HL-60/S4 treated with phorbol 12-myristate 13-acetate at 8.2 ng/mL for 4 days and 3 days (cell line): ENCODE measurements at regions not wholly inside any gene's neighbourhood (a gene's known extent, or its start where the extent isn't known, plus 50 kb on each side); places are given as distances from the start of the nearest gene placed in this dataset.
"Not testable (repeated sequence)": the region's sequence is repeated elsewhere in the genome, so short reads cannot be mapped to it uniquely, and the experiment has no call there.

Experiments used
- in situ Hi-C: fragments of 300-500 bp; cut with MboI; formaldehyde crosslinking; loops from 2 replicates; pipeline ENCODE4 v1.15.0; 2022; ENCODE audit warnings: low sequenced_read_pairs

DNA sequence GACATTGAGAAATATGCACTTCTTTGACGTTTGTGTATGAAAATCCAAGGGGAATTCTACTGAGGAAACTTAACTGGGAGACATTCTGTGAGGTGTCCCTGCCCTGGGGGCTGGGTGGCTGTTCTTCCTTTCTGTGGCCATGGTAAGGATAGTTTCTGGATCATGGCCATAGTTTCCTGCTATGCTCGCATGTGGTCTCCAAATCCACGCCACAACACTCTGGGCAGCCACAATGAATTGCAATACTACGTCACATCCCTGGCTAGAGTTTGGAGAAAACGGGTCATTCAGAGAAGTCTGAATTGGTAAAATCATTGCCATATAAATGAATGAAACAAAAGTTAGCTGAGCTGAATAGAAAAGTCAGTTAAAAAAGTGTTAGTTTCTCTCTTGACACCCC lies 230.6 kb downstream of the UTRN start:
- in situ Hi-C loops, result no loop called here

DNA sequence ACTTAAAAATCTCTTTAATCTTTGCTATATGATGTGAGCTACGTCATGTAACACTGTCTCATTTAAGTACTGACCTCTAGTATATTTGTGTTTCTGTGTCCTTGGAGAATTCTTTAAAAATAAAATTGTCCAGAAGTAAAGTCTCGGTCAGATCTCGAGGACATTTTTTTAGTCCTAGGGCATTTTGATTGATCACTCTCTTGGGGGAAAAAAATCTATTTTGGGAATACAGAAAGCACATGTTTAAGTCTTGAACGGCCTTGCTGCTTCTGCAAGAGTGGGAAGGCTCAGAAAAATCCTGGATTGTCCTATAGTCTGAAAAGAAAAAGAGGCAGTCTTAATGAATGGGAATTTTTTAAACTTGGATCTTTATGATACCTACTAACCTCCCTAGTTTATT lies 234.3 kb downstream of the UTRN start:
- in situ Hi-C loops, result no loop called here

DNA sequence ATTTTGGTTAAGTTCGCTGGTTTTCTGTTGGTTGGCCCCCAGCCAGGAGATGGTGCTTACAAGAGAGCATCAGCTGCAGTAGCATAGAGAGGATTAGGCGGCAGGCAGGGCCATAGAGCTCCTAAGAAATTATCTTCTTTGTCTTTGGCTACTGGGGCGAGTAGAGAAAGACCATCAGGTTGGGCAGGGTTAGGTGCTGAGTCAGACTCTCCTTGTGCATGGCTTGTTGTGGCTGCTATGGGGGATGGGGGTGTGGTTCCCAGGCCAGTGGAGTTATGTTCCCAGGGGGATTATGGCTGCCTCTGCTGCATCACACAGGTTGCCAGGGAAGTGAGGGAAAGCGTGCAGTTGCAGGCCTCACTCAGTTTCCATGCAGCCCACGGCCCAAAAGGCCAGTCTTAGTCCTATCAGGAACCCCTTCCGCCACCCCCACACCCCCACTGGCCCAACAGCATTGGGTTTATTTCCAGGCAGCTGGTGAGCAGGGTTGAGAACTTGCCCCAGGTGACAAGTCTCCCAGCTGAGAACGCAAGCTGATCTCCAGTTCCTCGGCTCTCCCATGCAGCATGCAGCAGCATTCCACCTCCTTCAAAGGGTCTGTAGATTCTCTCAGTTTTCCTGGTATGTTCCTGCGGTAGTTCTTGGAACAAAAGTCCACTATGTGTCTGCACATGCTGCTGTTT lies 243.7 kb downstream of the UTRN start:
- in situ Hi-C loops, result no loop called here

DNA sequence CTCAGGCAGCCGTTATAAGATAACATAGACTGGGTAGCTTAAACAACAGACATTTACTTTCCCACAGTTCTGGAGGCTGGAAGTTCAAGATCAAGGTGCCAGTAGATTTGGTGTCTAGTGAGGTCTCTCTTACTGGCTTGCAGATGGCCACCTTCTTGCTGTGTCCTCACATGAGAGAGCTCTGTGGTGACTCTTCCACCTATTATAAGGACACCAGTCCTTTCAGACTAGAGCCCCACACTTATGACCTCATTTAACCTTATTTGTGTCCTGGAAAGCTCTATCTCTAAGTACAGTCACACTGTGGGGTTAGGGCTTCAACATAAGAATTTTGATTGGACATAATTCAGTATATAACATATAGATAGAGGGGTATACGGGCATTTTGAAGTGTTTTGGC lies 245.0 kb downstream of the UTRN start:
- in situ Hi-C loops, result no loop called here

DNA sequence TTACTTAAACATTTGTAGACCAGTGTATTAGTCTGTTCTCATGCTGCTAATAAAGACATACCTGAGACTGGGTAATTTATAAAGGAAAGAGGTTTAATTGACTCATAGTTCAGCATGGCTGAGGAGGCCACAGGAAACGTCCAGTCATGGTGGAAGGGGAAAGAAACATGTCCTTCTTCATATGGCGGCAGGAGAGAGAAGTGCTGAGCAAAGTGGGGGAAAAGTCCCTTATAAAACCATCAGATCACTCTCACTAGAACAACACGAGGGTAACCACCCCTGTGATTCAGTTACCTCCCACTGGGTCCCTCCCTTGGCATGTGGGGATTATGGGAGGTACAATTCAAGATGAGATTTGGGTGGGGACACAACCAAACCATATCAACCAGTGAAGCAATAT lies 247.1 kb downstream of the UTRN start:
- in situ Hi-C loops, result not testable (repeated sequence)

DNA sequence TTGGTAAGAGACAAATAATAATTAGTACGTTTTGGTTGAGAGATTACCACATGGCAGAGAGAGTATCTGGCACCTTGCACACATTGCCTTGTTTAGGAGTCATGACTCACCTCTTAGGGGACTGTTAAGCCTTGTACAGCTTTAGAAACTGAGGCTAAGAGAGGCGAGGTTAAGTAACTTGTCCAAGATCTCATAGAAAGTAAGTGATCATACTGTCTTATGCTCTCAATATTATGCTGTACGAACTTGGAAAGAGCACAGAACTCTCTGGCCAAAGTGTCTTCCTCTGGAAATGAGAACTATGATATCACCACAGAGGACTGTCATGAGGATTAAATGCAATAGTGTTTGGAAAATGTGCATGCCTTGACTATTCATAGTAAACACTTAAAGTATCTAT lies 249.0 kb downstream of the UTRN start:
- in situ Hi-C loops, result no loop called here

DNA sequence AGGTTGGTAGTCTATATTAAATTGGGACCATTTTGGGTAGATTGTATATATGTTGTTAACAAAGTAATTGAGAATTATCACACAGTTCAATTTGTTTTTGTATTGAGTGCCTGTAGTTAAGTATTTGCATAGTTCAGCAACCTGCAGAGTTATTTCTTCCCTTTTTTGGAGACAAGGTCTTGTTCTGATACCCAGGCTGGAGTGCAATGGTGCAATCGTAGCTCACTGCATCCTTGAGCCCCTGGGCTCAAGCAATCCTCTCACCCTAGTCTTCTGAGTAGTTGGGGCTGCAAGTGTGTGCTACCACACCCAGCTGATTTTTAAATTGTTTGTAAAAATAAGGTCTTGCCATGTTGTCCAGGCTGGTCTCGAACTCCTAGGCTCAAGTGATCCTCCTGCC lies 250.5 kb downstream of the UTRN start:
- in situ Hi-C loops, result no loop called here

DNA sequence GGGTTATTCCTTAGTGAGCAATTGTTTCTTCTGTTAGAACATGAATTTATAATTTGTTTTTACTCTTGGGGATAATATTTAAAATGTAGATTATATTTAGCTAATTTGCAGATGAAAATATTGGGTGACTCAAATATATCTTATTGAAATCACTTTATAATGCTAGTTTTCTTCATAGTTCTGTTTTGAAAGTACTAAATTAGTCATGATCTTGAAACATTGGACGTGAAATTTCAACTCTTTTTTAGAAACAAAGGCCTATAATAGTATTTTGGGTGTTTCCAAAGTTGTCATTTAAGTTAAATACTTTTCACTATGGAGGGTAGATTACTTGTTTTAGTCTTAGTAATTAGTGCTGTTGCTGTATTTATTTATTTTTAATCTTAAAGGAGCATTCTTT lies 250.9 kb downstream of the UTRN start:
- in situ Hi-C loops, result no loop called here

DNA sequence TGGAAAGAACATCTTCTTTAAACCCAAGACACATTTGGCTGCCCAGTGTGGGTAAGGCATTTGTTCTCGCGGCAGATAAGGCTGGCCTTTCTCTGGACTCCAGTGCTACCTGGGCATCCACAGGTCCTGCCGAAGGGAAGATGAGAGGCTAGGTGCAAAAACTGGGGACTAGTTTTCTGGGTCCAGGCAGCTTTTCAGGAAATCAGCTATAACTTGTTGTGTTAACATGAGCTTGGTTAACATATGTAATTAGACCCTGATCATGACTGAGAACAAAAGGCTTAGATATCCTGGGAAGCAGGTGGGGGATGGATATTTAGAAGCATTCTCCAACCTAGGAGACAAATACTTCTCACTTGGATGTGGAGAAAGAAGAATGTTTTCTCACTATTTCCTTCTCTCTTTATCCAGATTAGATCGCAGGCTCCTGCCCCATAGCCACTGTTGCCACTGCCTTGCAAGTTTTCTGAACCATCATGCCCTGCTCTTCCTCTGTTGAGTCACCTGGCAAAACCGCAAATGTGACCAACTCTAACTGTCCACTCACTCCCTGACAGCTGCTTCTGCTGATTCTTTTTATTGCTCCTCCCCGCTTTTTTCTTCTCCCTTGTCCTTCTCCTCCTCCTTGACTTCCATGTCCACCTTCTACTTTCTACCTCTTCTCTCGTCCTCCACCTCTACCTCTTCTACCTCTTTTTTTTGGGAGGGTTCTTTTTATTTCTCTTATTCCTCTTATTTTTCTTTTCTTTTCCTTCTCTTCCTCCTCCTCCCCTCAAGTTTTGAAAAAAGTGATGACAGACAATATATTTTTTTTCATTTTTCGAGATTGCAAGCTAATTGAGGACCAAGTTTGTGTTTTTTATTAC lies 258.1 kb downstream of the UTRN start:
- in situ Hi-C loops, result no loop called here

DNA sequence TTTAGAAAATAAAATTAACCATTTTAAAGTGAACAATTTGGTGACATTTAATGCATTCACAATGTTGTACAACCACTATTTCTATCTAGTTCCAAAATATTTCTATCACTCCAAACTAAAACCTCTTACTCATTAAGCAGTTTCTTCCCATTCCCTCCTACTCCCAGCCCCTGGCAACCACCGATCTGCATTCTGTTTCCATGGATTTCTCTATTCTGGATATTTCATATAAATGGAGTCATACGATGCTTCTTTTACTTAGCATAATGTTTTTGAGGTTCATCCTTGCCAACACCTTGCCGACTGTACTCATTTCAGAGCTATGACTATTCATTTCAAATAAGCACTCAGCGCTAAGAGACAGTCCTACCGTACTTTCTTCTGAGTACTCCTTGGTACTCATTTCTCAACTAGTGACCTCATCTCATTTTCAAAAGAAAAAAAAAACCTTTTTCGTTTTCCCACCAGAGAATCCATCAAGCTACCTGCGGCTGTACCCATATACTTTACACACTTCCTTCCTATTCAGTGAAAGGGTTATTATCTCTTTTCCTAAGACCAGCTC lies 259.2 kb downstream of the UTRN start:
- in situ Hi-C loops, result no loop called here

DNA sequence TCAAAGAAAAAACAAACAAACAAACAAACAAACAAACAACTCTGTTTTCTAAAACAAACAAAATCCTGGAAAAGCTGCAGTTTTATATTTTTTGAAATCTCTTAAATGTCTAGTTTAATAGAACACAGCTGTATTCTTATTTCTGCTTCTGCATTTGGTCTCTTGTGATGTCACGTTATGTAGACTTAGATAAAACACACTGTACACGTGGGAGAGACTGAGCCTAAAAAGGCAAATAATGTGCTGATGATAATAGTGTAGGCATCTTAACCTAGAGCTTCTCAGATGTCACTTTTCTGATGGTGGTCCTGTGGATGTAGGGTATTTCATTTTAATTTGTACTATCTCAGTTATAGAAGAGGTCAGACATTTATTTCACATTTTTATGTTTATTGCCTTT lies 261.7 kb downstream of the UTRN start:
- in situ Hi-C loops, result no loop called here

DNA sequence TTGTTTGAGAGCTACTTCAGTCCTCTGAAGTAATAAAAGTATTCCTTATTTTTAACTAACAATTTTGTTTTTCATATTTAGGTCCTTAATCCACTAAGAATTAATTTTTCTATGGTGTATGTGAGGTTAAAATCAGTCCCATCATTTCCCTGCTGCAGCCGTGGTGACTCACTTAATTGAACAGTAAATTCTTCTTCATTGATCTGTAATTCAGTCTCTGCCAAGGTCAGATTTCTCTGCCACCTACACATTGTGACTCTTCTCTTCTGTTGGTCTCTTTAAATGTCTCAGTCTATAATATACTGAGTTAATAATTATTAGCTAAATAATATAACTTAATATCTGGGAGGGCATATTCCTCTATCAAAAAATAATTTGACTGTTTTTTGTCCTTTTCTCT lies 262.3 kb downstream of the UTRN start:
- in situ Hi-C loops, result no loop called here

DNA sequence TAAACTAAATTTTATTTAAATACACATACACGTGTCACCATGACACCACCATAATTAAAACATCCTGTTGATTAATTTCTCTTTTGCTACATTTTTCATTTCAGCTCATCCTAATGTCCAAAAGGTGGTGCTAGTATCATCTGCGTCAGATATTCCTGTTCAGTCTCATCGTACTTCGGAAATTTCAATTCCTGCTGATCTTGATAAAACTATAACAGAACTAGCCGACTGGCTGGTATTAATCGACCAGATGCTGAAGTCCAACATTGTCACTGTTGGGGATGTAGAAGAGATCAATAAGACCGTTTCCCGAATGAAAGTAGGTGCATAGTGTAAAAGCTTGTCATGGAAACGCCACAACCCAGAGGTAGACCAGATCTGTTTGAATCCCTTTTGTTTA lies 263.4 kb downstream of the UTRN start:
- in situ Hi-C loops, result no loop called here

DNA sequence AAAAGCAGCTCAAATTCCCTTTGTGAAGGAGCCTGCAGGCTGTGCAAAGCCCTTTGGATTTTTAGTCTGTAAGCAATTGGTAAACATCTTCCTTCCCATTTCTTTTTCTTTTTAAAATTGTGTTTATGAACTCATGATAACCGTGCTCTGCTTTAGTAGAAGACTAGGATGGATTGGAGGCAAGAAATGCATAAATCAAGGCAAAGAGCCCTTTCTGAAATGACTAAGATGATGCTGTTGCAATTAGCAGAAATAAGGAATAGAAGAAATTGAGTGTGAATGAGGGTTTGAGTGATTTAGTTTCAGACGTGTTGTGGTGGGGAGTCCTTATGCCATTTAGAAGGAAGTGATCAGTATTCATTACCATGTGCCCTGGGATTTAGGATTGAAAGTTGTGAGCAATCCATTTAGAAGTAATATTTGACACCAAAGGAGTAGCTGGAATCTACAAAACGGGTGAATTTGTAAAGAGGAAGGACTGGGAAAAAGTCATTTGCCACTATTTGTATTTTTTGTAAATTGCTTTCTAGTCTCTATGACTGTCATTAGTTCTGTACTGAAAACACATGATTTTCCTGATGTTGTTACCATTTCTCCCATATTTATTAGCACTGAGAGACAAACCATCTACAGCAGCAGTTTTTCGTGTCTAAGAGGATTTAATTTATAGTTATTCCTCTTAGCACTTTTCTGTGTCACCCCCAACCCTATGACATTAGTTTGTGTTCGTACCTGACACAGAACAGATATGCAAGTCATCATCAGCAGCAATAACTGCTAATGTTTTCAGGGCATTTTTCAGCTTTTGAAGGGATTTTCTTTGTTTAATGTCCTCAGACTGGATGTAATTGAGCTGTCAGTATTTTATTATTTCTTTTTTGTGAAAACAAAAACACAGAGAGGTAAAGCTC lies 265.0 kb downstream of the UTRN start:
- in situ Hi-C loops, result no loop called here

DNA sequence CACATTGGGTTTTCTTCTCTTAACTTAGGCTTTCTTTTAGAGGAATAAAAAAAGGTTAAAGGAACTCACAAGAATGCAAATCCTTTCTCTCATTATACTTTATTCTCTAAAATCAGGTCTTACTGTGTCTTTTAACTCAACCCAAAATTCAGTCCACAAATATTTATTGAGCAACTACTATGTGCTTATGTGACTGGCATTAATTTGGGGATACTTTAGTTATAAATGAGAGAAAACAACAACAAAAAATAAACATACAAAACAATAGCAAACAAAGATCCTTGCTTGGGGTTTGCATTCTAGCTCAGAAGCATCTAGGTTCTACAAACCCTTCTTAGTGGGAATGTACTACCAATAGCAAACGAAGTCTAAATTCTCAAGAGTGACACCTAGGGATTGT lies 266.2 kb downstream of the UTRN start:
- in situ Hi-C loops, result no loop called here

DNA sequence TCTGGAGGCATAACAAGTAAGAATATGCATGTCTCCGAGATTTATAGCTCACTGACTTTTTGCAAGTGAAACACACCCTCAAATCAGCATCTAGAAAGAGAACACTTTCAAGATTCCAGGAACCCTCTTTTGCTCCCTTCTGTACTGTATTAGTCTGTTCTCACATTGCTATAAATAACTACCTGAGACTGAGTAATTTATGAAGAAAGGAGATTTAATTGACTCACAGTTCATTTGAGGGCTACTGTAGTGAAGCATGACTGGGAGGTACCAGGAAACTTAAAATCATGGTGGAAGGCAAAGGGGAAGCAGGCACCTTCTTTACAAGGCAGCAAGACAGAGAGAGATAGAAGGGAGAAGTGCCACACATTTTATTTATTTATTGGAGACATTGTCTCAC lies 269.9 kb downstream of the UTRN start:
- in situ Hi-C loops, result no loop called here

DNA sequence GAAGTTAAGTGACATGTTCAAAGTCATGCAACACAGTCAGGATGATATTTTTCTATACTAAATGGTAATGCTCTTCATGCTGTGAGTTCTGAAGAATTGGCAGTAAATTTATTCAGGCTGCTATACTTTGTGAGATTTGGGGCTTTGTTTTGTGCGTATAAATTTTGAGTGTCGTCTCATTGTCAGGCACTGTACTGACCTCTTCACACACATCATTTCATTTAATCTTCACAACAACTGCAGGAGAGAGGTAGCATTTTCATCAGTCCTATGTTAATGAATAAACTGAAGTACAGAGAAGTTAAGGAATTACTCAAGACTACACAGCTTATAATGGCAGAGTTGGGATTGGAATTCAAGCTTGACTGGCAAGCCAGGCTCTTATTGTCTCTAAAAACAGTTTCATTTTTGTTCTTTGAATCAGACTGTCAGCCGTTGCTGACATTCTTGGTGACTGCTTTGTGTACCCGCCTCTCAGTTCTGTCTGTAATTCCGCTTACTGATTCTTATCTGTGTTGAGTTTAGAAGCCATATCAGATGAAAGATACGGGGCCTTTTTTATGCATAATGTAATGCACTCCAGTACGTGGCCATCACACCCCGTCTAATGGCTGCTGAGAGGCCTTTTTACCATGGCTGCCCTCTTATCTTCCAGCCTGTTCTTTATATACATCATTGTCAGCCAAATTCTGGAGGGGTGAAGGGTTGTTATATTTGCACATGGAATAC lies 274.9 kb downstream of the UTRN start:
- in situ Hi-C loops, result no loop called here

DNA sequence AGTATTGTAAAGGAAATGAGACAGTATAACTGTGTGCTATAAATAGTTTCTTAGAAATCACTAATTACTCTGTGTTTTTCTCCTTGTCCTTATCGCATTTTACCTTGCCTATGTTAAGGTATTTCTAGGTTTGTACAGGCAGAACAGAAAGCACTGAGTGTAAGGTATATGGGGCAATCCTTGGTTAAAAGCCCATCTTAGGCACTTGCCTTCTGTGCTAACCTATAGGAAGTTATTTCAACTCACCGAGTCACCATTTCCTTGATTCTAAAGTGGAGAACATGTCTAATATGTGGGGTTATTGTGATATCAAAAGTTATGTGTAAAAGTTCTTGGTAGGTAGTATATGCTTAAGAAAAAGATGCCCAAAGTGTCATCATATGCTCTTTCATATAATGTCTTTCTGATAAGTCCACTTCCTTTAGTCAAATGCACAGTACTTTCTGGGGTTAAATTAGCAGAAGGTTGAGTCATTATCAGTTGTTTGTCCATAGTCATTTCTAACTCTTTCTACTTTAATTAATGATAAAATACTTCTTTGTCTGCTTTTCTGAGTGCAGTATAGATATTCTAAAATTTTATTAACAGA lies 276.4 kb downstream of the UTRN start:
- in situ Hi-C loops, result no loop called here

DNA sequence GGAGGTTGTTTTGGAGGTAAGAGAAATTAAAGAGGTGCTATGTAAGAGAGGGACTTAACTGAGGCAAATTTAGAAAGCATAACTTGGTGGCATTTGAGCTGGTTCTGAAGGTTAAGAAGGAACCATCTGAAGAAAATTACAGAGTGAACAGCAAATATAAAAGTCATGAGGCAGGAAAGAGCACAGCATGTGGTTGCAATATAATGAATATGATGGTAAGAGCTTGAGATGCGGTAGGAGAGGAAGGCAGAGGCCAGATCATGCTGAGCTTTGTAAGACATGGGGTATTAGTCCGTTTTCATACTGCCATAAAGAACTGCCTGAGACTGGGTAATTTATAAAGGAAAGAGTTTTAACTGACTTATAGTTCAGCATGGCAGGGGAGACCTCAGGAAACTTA lies 279.1 kb downstream of the UTRN start:
- in situ Hi-C loops, result no loop called here
